ENCODE measurements at regions not wholly inside any gene's neighbourhood (a gene's known extent, or its start where the extent isn't known, plus 50 kb on each side); places are given as distances from the start of the nearest gene placed in this dataset.

GRCh38 chr6:167660944-167661551, 165.7 kb upstream of the AFDN start (continued):
- TF ChIP-seq PRDM4 (tag by site-specific recombination; IDR thresholded peaks at IDR 0.05), result no peak

- CTCF ChIA-PET, result interaction anchor here (0.6 kb wide), 1 partner anchor 93 kb away, joined by 3 read pairs; no protein-coding TSS in a partner anchor
- H3K4me3 ChIP-seq (ENCODE audit: low read depth, low read length), result no peak overlapping the region
Measured at GRCh38 chr6:167661552-167662044, 165.1 kb upstream of the AFDN start.

GRCh38 chr6:167662075-167662880, 164.4 kb upstream of the AFDN start:
- no peaks in the 10 kb centered on the region for H3K4me1 ChIP-seq (ENCODE audit: control insufficient read depth, insufficient read depth, low read length)
- H3K36me3 ChIP-seq (ENCODE audit: control insufficient read depth in 2 of 2, insufficient read depth in 1 of 2, low read length in 2 of 2), result no peaks in the 10 kb centered on the region
- H3K4me3 ChIP-seq (ENCODE audit: low read depth, low read length), result no peak overlapping the region
- ChIA-PET POLR2A (no interaction called here), CTCF (no interaction called here)
- H3K9me3 ChIP-seq (ENCODE audit: control insufficient read depth, insufficient read depth, low read depth, low read length), result no peaks in the 10 kb centered on the region
- no peak overlapping the region for H3K27ac ChIP-seq (ENCODE audit: extremely low read depth, low read depth, low read length)
- TF ChIP-seq OSR2 (tag by site-specific recombination; IDR thresholded peaks at IDR 0.05) (no peak), ZNF639 (tag by site-specific recombination; IDR thresholded peaks at IDR 0.05) (no peak), ZNF585B (tag by site-specific recombination; IDR thresholded peaks at IDR 0.05) (no peak), ZNF132 (tag by site-specific recombination; IDR thresholded peaks at IDR 0.05; ENCODE audit: borderline replicate concordance) (no peak), ZFHX2 (tag by site-specific recombination; conservative IDR thresholded peaks at IDR 0.05) (no peak), ZNF394 (tag by site-specific recombination; IDR thresholded peaks at IDR 0.05; ENCODE audit: borderline replicate concordance) (no peak), ZNF692 (tag by site-specific recombination; IDR thresholded peaks at IDR 0.05) (no peak), ZNF837 (tag by site-specific recombination; IDR thresholded peaks at IDR 0.05) (no peak), ZNF558 (tag by site-specific recombination; IDR thresholded peaks at IDR 0.05) (no peak), ZNF518A (tag by site-specific recombination; conservative IDR thresholded peaks at IDR 0.05; ENCODE audit: low read depth) (no peak), ZNF398 (tag by site-specific recombination; IDR thresholded peaks at IDR 0.05) (no peak)

More at GRCh38 chr6:167661552-167662044, 165.1 kb upstream of the AFDN start:
- no peaks in the 10 kb centered on the region for H3K4me1 ChIP-seq (ENCODE audit: control insufficient read depth, insufficient read depth, low read length)
- no peak overlapping the region for H3K27ac ChIP-seq (ENCODE audit: extremely low read depth, low read depth, low read length)
- no peaks in the 10 kb centered on the region for H3K36me3 ChIP-seq (ENCODE audit: control insufficient read depth in 2 of 2, insufficient read depth in 1 of 2, low read length in 2 of 2)
- TF ChIP-seq ZBTB7A (tag by site-specific recombination; IDR thresholded peaks at IDR 0.05; ENCODE audit: low read depth), result no peak
- no peak for TF ChIP-seq ZBTB44 (tag by site-specific recombination; IDR thresholded peaks at IDR 0.05)
- TF ChIP-seq ZFHX2 (tag by site-specific recombination; conservative IDR thresholded peaks at IDR 0.05), result 0 out of 2 replicates have a peak, but pooled peaks have one; percentile 22
- POLR2A ChIA-PET, result no interaction called here
- no peaks in the 10 kb centered on the region for H3K9me3 ChIP-seq (ENCODE audit: control insufficient read depth, insufficient read depth, low read depth, low read length)
